B cell (primary cell): ENCODE measurements at regions not wholly inside any gene's neighbourhood (a gene's known extent, or its start where the extent isn't known, plus 50 kb on each side); places are given as distances from the start of the nearest gene placed in this dataset.
"Not testable (repeated sequence)": the region's sequence is repeated elsewhere in the genome, so short reads cannot be mapped to it uniquely, and the experiment has no call there.

Source experiments
- ATAC-seq: fragments of 200-7000 bp; cut with Tn5 transposase; one replicate; pipeline ENCODE4 v1.10.0; 2021; ENCODE audit warnings: low read depth, mild to moderate bottlenecking, moderate number of reproducible peaks, moderate library complexity
- CTCF ChIA-PET: fragments of 350-600 bp; sonication (Branson Sonifier 250); formaldehyde crosslinking; loops from one replicate; lab custom pipeline; 2021; ENCODE audit warnings: antibody characterized with exemption, inconsistent platforms; lab: Charles Lee
- POLR2A ChIA-PET: fragments of 350-600 bp; sonication (Branson Sonifier 250); formaldehyde crosslinking; loops from one replicate; lab custom pipeline; 2021; ENCODE audit warnings: antibody characterized with exemption; lab: Charles Lee
- DNase-seq: peaks from one replicate; pipeline ENCODE4 v3.0.0; 2013
- H2AFZ ChIP-seq: 2 replicates; pipeline ENCODE4 v1.6.1; 2012; ENCODE audit warnings: mild to moderate bottlenecking, low read depth, low read length; ENCODE audit not compliant: insufficient read depth, poor library complexity, severe bottlenecking
- H3K27ac ChIP-seq, 2 donors: 1 replicate in 1 of 2; 2 replicates in 1 of 2; pipeline ENCODE4 v1.5.1; 2012 to 2013; ENCODE audit warnings: low read length in 2 of 2, mild to moderate bottlenecking in 2 of 2, moderate library complexity in 1 of 2
- H3K27me3 ChIP-seq, 4 experiments: fragments of 200-600 bp in 1 of 4; sonication (generic) in 1 of 4; replicated peaks in 1 of 4; 1 replicate in 2 of 4; 2 replicates in 2 of 4; pipeline versions ENCODE4 v1.6.1 to v1.7.0; 2013 to 2016; ENCODE audit warnings: low read length in 3 of 4, mild to moderate bottlenecking in 2 of 4, mixed read lengths in 1 of 4, moderate library complexity in 1 of 4; ENCODE audit not compliant: insufficient read depth in 4 of 4, control insufficient read depth in 3 of 4; ENCODE audit errors: control extremely low read depth in 1 of 4
- H3K36me3 ChIP-seq, 2 experiments: replicated peaks in 1 of 2; 1 replicate in 1 of 2; 2 replicates in 1 of 2; pipeline versions ENCODE4 v1.6.1 to v1.7.1; 2013; ENCODE audit warnings: low read length in 1 of 2; ENCODE audit not compliant: insufficient read depth in 2 of 2, control insufficient read depth in 1 of 2; ENCODE audit errors: control extremely low read depth in 1 of 2, extremely low read depth in 1 of 2
- H3K4me1 ChIP-seq, 2 donors: fragments of 200-600 bp in 1 of 2; sonication (generic) in 1 of 2; 1 replicate in 1 of 2; 2 replicates in 1 of 2; pipeline versions ENCODE4 v1.5.1 to v1.6.1; 2013 to 2017; ENCODE audit warnings: low read length in 2 of 2; ENCODE audit not compliant: control insufficient read depth in 2 of 2, insufficient read depth in 2 of 2
- H3K4me2 ChIP-seq: replicated peaks from 2 replicates; pipeline ENCODE3; 2012; ENCODE audit warnings: mild to moderate bottlenecking, low read depth, low read length; ENCODE audit not compliant: poor library complexity, severe bottlenecking
- H3K4me3 ChIP-seq, 5 experiments: fragments of 200-600 bp in 1 of 5; sonication (generic) in 1 of 5; 1 replicate in 3 of 5; 2 replicates in 2 of 5; pipeline versions ENCODE4 v1.5.1 to v1.7.0; 2011 to 2016; ENCODE audit warnings: low read length in 4 of 5, mild to moderate bottlenecking in 4 of 5, low read depth in 2 of 5, control low read depth in 1 of 5, moderate library complexity in 1 of 5; ENCODE audit not compliant: insufficient read depth in 1 of 5; ENCODE audit errors: control extremely low read depth in 1 of 5, extremely low read depth in 1 of 5
- H3K79me2 ChIP-seq: fragments of 200-600 bp; sonication (generic); one replicate; pipeline ENCODE4 v1.6.0; 2016; ENCODE audit warnings: low read length; ENCODE audit not compliant: control insufficient read depth, insufficient read depth
- H3K9ac ChIP-seq: fragments of 200-600 bp; sonication (generic); 2 replicates; pipeline ENCODE4 v1.6.1; 2017; ENCODE audit warnings: mild to moderate bottlenecking, low read length, moderate library complexity
- H3K9me3 ChIP-seq, 3 donors: one replicate each; pipeline versions ENCODE4 v1.6.1 to v1.7.1; 2013; ENCODE audit warnings: low read length in 2 of 3; ENCODE audit not compliant: control insufficient read depth in 2 of 3, insufficient read depth in 1 of 3; ENCODE audit errors: control extremely low read depth in 1 of 3
- H4K20me1 ChIP-seq: 2 replicates; pipeline ENCODE4 v1.6.0; 2012; ENCODE audit warnings: mild to moderate bottlenecking, low read length; ENCODE audit not compliant: insufficient read depth, control insufficient read depth, poor library complexity, severe bottlenecking
- H3K27ac Mint-ChIP-seq: one replicate; pipeline ENCODE4 v1.8.0; 2021; ENCODE audit warnings: mixed read lengths
- H3K27me3 Mint-ChIP-seq: one replicate; pipeline ENCODE4 v1.8.0; 2021; ENCODE audit warnings: mixed read lengths
- H3K4me1 Mint-ChIP-seq: one replicate; pipeline ENCODE4 v1.8.0; 2021; ENCODE audit warnings: mixed read lengths
- H3K4me3 Mint-ChIP-seq: one replicate; pipeline ENCODE4 v1.8.0; 2021; ENCODE audit warnings: mixed read lengths
- H3K9me3 Mint-ChIP-seq: one replicate; pipeline ENCODE4 v1.8.0; 2022; ENCODE audit warnings: mixed read lengths; ENCODE audit not compliant: insufficient read depth
- WGBS: methylation state at CpG from one replicate; pipeline ENCODE4 v1.1.5; 2013; ENCODE audit warnings: missing lambda C conversion rate; ENCODE audit not compliant: insufficient coverage; 5-methylcytosine and 5-hydroxymethylcytosine counted together
- intact Hi-C: fragments of 100-400 bp; cut with micrococcal nuclease; formaldehyde crosslinking; loops from one replicate; pipeline ENCODE4 v1.10.0; 2022

GRCh38 chr9:62810811-62811315, 1621.0 kb downstream of the SPATA31A7 start:
- H3K36me3 ChIP-seq, H3K27ac Mint-ChIP-seq, H3K4me3 ChIP-seq, H3K79me2 ChIP-seq, H3K27me3 ChIP-seq, H3K4me1 ChIP-seq, POLR2A ChIA-PET, H3K9ac ChIP-seq, H3K27ac ChIP-seq, DNase-seq, H2AFZ ChIP-seq, H3K27me3 Mint-ChIP-seq, intact Hi-C loops, H3K9me3 ChIP-seq, H3K4me3 Mint-ChIP-seq, H3K9me3 Mint-ChIP-seq, ATAC-seq, CTCF ChIA-PET, H3K4me2 ChIP-seq, H4K20me1 ChIP-seq, H3K4me1 Mint-ChIP-seq: not testable (repeated sequence)
- 50% methylated on average over 1 of the region's 5 CpGs for WGBS

DNA sequence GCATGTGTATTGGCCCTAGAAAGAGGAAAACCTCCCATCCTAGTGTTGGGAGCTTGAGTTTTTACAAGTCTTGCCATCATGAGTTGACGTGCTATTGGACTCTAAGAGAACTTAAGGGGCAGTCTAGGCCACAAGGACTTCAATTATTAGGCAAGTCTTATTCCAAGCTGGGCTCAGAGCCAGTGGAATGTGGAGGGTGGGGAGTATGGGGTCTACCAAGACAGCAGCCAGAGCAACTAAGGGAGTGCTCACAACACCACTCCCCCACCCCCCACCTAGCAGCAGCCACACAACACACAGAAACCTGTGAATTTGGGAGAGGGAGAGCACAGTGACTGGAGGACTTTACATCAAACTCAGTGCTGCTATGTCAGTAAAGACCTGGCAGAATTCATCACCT, 1625.6 kb downstream of the SPATA31A7 start:
- H2AFZ ChIP-seq, ATAC-seq, H4K20me1 ChIP-seq, POLR2A ChIA-PET, CTCF ChIA-PET, H3K4me3 ChIP-seq, H3K27ac ChIP-seq, H3K27me3 Mint-ChIP-seq, H3K9ac ChIP-seq, H3K27me3 ChIP-seq, H3K9me3 Mint-ChIP-seq, H3K4me1 Mint-ChIP-seq, H3K36me3 ChIP-seq, intact Hi-C loops, H3K79me2 ChIP-seq, H3K4me2 ChIP-seq, H3K27ac Mint-ChIP-seq, H3K4me1 ChIP-seq, H3K4me3 Mint-ChIP-seq, H3K9me3 ChIP-seq, DNase-seq: not testable (repeated sequence)
- no CpG with 5 or more reads among the region's 1 CpG for WGBS

DNA sequence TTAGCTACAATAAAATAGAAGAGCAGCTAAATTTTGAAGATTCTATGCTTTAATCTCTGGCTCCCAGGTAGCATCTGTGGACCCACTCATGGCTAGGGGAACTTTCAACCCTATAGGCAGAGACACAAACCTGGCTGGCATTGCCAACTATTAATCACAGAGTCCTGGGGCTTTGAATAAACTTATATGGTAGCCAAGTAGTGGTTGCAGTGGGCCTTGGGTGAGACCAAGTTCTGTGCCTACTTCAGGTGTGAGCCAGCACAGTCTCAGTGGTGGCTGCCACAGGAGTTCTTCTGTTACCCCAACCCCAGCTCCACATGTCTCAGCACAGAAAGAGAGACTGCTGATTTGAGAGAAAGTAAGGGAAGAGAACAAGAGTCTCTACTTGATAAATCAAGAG, 1626.5 kb downstream of the SPATA31A7 start:
- CTCF ChIA-PET, H3K4me3 Mint-ChIP-seq, H3K4me1 Mint-ChIP-seq, ATAC-seq, H3K4me1 ChIP-seq, H3K9me3 ChIP-seq, H3K27ac ChIP-seq, H3K27ac Mint-ChIP-seq, H3K79me2 ChIP-seq, DNase-seq, H3K36me3 ChIP-seq, H3K4me3 ChIP-seq, H4K20me1 ChIP-seq, H3K4me2 ChIP-seq, POLR2A ChIA-PET, H3K27me3 ChIP-seq, H2AFZ ChIP-seq, H3K9me3 Mint-ChIP-seq, H3K27me3 Mint-ChIP-seq, H3K9ac ChIP-seq, intact Hi-C loops: not testable (repeated sequence)

GRCh38 chr9:62817214-62817613, 1627.4 kb downstream of the SPATA31A7 start:
- H3K27ac ChIP-seq, H3K27me3 ChIP-seq, H4K20me1 ChIP-seq, H2AFZ ChIP-seq, POLR2A ChIA-PET, intact Hi-C loops, H3K4me2 ChIP-seq, H3K36me3 ChIP-seq, H3K4me1 ChIP-seq, H3K4me3 Mint-ChIP-seq, DNase-seq, H3K79me2 ChIP-seq, ATAC-seq, H3K9me3 Mint-ChIP-seq, H3K27me3 Mint-ChIP-seq, H3K9ac ChIP-seq, H3K9me3 ChIP-seq, H3K4me3 ChIP-seq, CTCF ChIA-PET, H3K27ac Mint-ChIP-seq, H3K4me1 Mint-ChIP-seq: not testable (repeated sequence)
- no CpG with 5 or more reads among the region's 3 CpGs for WGBS
